H9 (cell line): ENCODE measurements at regions not wholly inside any gene's neighbourhood (a gene's known extent, or its start where the extent isn't known, plus 50 kb on each side); places are given as distances from the start of the nearest gene placed in this dataset.

Experiments used
- DNase-seq: peaks from one replicate; pipeline ENCODE4 v3.0.0-alpha.2; 2017
- H2AFZ ChIP-seq: one replicate; pipeline ENCODE4 v1.6.1; 2013; ENCODE audit warnings: mild to moderate bottlenecking, low read length, control low read depth, moderate library complexity
- H2AK5ac ChIP-seq: 2 replicates; pipeline ENCODE4 v1.6.1; 2013; ENCODE audit warnings: low read length, control low read depth, mixed read lengths; ENCODE audit not compliant: insufficient read length
- H2BK120ac ChIP-seq: one replicate; pipeline ENCODE4 v1.6.1; 2013; ENCODE audit warnings: low read depth, mild to moderate bottlenecking, low read length, control low read depth, inconsistent platforms; ENCODE audit not compliant: poor library complexity, severe bottlenecking
- H2BK12ac ChIP-seq: 2 replicates; pipeline ENCODE4 v1.6.1; 2013; ENCODE audit warnings: low read length, control low read depth, mixed read lengths, low read depth; ENCODE audit not compliant: insufficient read length
- H2BK15ac ChIP-seq: 2 replicates; pipeline ENCODE4 v1.6.1; 2013; ENCODE audit warnings: low read depth, low read length, control low read depth
- H2BK20ac ChIP-seq: one replicate; pipeline ENCODE4 v1.6.1; 2013; ENCODE audit warnings: low read depth, mild to moderate bottlenecking, low read length, control low read depth, inconsistent platforms; ENCODE audit not compliant: poor library complexity, severe bottlenecking
- H2BK5ac ChIP-seq: 2 replicates; pipeline ENCODE4 v1.6.1; 2013; ENCODE audit warnings: low read length, control low read depth, mixed read lengths; ENCODE audit not compliant: insufficient read length
- H3K14ac ChIP-seq: 2 replicates; pipeline ENCODE4 v1.6.1; 2013; ENCODE audit warnings: low read length, control low read depth; ENCODE audit not compliant: insufficient read depth
- H3K18ac ChIP-seq: 2 replicates; pipeline ENCODE4 v1.6.1; 2013; ENCODE audit warnings: low read depth, mild to moderate bottlenecking, mixed read lengths, low read length, control low read depth; ENCODE audit not compliant: insufficient read length
- H3K23ac ChIP-seq: 2 replicates; pipeline ENCODE4 v1.6.1; 2013; ENCODE audit warnings: low read length, control low read depth, mixed read lengths, low read depth; ENCODE audit not compliant: insufficient read length
- H3K23me2 ChIP-seq: 2 replicates; pipeline ENCODE4 v1.6.1; 2013; ENCODE audit warnings: low read depth, mild to moderate bottlenecking, mixed read lengths, low read length, control low read depth; ENCODE audit not compliant: insufficient read length, poor library complexity, severe bottlenecking
- H3K27ac ChIP-seq: 2 replicates; pipeline ENCODE4 v1.5.1; 2013; ENCODE audit warnings: low read length, control low read depth, mixed read lengths, low read depth; ENCODE audit not compliant: insufficient read length
- H3K27me3 ChIP-seq: 2 replicates; pipeline ENCODE4 v1.6.1; 2013; ENCODE audit warnings: low read length, control low read depth, inconsistent platforms; ENCODE audit not compliant: insufficient read depth
- H3K4ac ChIP-seq: 2 replicates; pipeline ENCODE4 v1.6.1; 2013; ENCODE audit warnings: low read depth, mild to moderate bottlenecking, control low read depth, inconsistent platforms, low read length, moderate library complexity
- H3K4me1 ChIP-seq: 2 replicates; pipeline ENCODE4 v1.6.1; 2013; ENCODE audit warnings: low read length, control low read depth, inconsistent platforms; ENCODE audit not compliant: insufficient read depth
- H3K4me2 ChIP-seq: 2 replicates; pipeline ENCODE4 v1.6.1; 2013; ENCODE audit warnings: low read length, control low read depth, mixed read lengths; ENCODE audit not compliant: insufficient read length, insufficient read depth
- H3K56ac ChIP-seq: 2 replicates; pipeline ENCODE4 v1.6.1; 2013; ENCODE audit warnings: low read depth, mild to moderate bottlenecking, mixed read lengths, low read length, control low read depth; ENCODE audit not compliant: insufficient read length
- H3K79me1 ChIP-seq: 2 replicates; pipeline ENCODE4 v1.6.1; 2013; ENCODE audit warnings: low read depth, mild to moderate bottlenecking, moderate library complexity, low read length, control low read depth, inconsistent platforms; ENCODE audit not compliant: insufficient read depth, poor library complexity, severe bottlenecking
- H3K79me2 ChIP-seq: 2 replicates; pipeline ENCODE4 v1.6.1; 2013; ENCODE audit warnings: low read length, control low read depth, inconsistent platforms; ENCODE audit not compliant: insufficient read depth
- H3K9ac ChIP-seq: 2 replicates; pipeline ENCODE4 v1.6.1; 2013; ENCODE audit warnings: low read length, control low read depth, mixed read lengths; ENCODE audit not compliant: insufficient read length; ENCODE audit errors: extremely low read depth
- H3K9me3 ChIP-seq: one replicate; pipeline ENCODE4 v1.6.1; 2013; ENCODE audit warnings: low read depth, low read length, inconsistent platforms; ENCODE audit not compliant: control insufficient read depth
- H3T11ph ChIP-seq: one replicate; pipeline ENCODE4 v1.6.1; 2013; ENCODE audit warnings: mild to moderate bottlenecking, low read length, control low read depth, inconsistent platforms
- H4K20me1 ChIP-seq: one replicate; pipeline ENCODE4 v1.6.1; 2013; ENCODE audit not compliant: control insufficient read depth, insufficient read length, insufficient read depth
- H4K5ac ChIP-seq: 2 replicates; pipeline ENCODE4 v1.6.1; 2013; ENCODE audit warnings: low read depth, mild to moderate bottlenecking, mixed read lengths, low read length, control low read depth; ENCODE audit not compliant: insufficient read length
- H4K8ac ChIP-seq: replicated peaks from 2 replicates; pipeline ENCODE4 v1.6.1; 2013; ENCODE audit warnings: low read length, control low read depth, mixed read lengths, low read depth; ENCODE audit not compliant: insufficient read length
- H4K91ac ChIP-seq: 2 replicates; pipeline ENCODE4 v1.6.1; 2013; ENCODE audit warnings: low read depth, mild to moderate bottlenecking, moderate library complexity, mixed read lengths, low read length, control low read depth; ENCODE audit not compliant: insufficient read length
- H3K27ac Mint-ChIP-seq, 3 experiments: 2 replicates in 2 of 3; 3 replicates in 1 of 3; pipeline ENCODE4 v1.8.0; 2020 to 2021; ENCODE audit warnings: mixed read lengths in 3 of 3, mild to moderate bottlenecking in 1 of 3, moderate library complexity in 1 of 3
- H3K27me3 Mint-ChIP-seq: 2 replicates; pipeline ENCODE4 v1.8.0; 2021; ENCODE audit warnings: low read depth, mild to moderate bottlenecking, moderate library complexity, mixed read lengths
- H3K36me3 Mint-ChIP-seq, 3 experiments: 2 replicates in 2 of 3; 3 replicates in 1 of 3; pipeline ENCODE4 v1.8.0; 2020 to 2021; ENCODE audit warnings: low read depth in 3 of 3, mixed read lengths in 3 of 3; ENCODE audit not compliant: insufficient read depth in 1 of 3
- H3K4me1 Mint-ChIP-seq, 2 experiments: 2 replicates each; pipeline ENCODE4 v1.8.0; 2020; ENCODE audit warnings: mixed read lengths in 2 of 2
- H3K4me3 Mint-ChIP-seq, 2 experiments: 2 replicates in 1 of 2; 3 replicates in 1 of 2; pipeline ENCODE4 v1.8.0; 2020 to 2021; ENCODE audit warnings: mild to moderate bottlenecking in 2 of 2, mixed read lengths in 2 of 2, moderate library complexity in 1 of 2
- H3K9me3 Mint-ChIP-seq, 2 experiments: 2 replicates in 1 of 2; 3 replicates in 1 of 2; pipeline ENCODE4 v1.8.0; 2020; ENCODE audit warnings: mild to moderate bottlenecking in 2 of 2, mixed read lengths in 2 of 2, moderate library complexity in 1 of 2
- CTCF ChIP-seq: fragments of 200-600 bp; sonication (generic); conservative IDR thresholded peaks from 3 replicates; pipeline ENCODE4 v1.8.0; 2021; ENCODE audit warnings: antibody characterized with exemption, mild to moderate bottlenecking
- WGBS: extraction: QIAGEN DNeasy Blood & Tissue Kit; methylation state at CpG from one replicate; pipeline ENCODE4 v1.1.7; 2013; ENCODE audit warnings: missing lambda C conversion rate, low lambda C conversion rate, mixed read lengths; ENCODE audit not compliant: insufficient read length; ENCODE audit errors: extremely low coverage; 5-methylcytosine and 5-hydroxymethylcytosine counted together

- DNase-seq, result no peak
- Histone ChIP-seq H3K27me3 (no peaks in the 10 kb centered on the region), H3K56ac (no peak overlapping the region), H3K14ac (no peak overlapping the region; the same call in 1 of the 2 replicates), H3K9ac (no peak overlapping the region), H3K79me1 (no peaks in the 10 kb centered on the region), H3K4me2 (no peak overlapping the region), H2AFZ (no peak overlapping the region), H3K23ac (no peak overlapping the region), H3K23me2 (no peaks in the 10 kb centered on the region), H4K20me1 (no peaks in the 10 kb centered on the region), H3K79me2 (no peaks in the 10 kb centered on the region), H2BK20ac (no peak overlapping the region), H4K8ac (no peak overlapping the region), H3K4ac (no peak overlapping the region), H2BK120ac (no peak overlapping the region), H3K9me3 (no peaks in the 10 kb centered on the region), H3T11ph (no peak overlapping the region), H3K18ac (no peak overlapping the region), H3K4me1 (no peaks in the 10 kb centered on the region; the same call in 1 of the 2 replicates), H2BK12ac (no peak overlapping the region), H4K91ac (no peak overlapping the region), H3K27ac (no peak overlapping the region), H2BK15ac (no peak overlapping the region), H2BK5ac (no peak overlapping the region), H2AK5ac (no peak overlapping the region), H4K5ac (no peak overlapping the region)
- TF ChIP-seq CTCF, result no peak
- no peaks in the 10 kb centered on the region for H3K36me3 Mint-ChIP-seq
- H3K4me1 Mint-ChIP-seq, result peaks cover 22 to 28% of the 10 kb centered on the region in 2 experiments
- no peaks in the 10 kb centered on the region for H3K9me3 Mint-ChIP-seq
- peak overlapping the region in 1 of 3 experiments; percentile 35; a peak in 1 of 7 replicates for H3K27ac Mint-ChIP-seq
- no peak overlapping the region for H3K4me3 Mint-ChIP-seq
- no CpG with 5 or more reads among the region's 20 CpGs for WGBS
- no peaks in the 10 kb centered on the region; the same call in 1 of the 2 replicates for H3K27me3 Mint-ChIP-seq
Measured at GRCh38 chr15:100763835-100764750, 115.5 kb upstream of the ALDH1A3 start.
